Occipital lobe (tissue), 1 donor: ENCODE measurements at regions not wholly inside any gene's neighbourhood (a gene's known extent, or its start where the extent isn't known, plus 50 kb on each side); places are given as distances from the start of the nearest gene placed in this dataset.

ENCODE experiments used
- DNase-seq: peaks from one replicate; lab custom pipeline; 2025; lab: John Stamatoyannopoulos, UW

GRCh38 chr22:48851933-48852549 is 975.6 kb downstream of the BRD1 start:
- no peak for DNase-seq

GRCh38 chr22:48850658-48851287 is 976.9 kb downstream of the BRD1 start:
- no peak for DNase-seq

- DNase-seq: no peak
Observed at GRCh38 chr22:48849963-48850657, 977.6 kb downstream of the BRD1 start.

- no peak for DNase-seq
Observed at GRCh38 chr22:48849219-48849912, 978.3 kb downstream of the BRD1 start.

- no peak for DNase-seq
Observed at GRCh38 chr22:48846200-48846599, 981.5 kb downstream of the BRD1 start.

- no peak for DNase-seq
Observed at GRCh38 chr22:48845356-48845936, 982.2 kb downstream of the BRD1 start.

- no peak for DNase-seq
Observed at GRCh38 chr22:48844056-48844675, 983.5 kb downstream of the BRD1 start.

GRCh38 chr22:48843640-48844039 is 984.0 kb downstream of the BRD1 start:
- no peak for DNase-seq

GRCh38 chr22:48842976-48843375 is 984.7 kb downstream of the BRD1 start:
- no peak for DNase-seq

- no peak for DNase-seq
Observed at GRCh38 chr22:48842583-48842945, 985.1 kb downstream of the BRD1 start.

GRCh38 chr22:48841881-48842582 is 985.6 kb downstream of the BRD1 start:
- DNase-seq: no peak

GRCh38 chr22:48840112-48840949 is 987.3 kb downstream of the BRD1 start:
- no peak for DNase-seq

GRCh38 chr22:48838846-48839730 is 988.6 kb downstream of the BRD1 start:
- DNase-seq: no peak

- DNase-seq: no peak
Observed at GRCh38 chr22:48838376-48838775, 989.3 kb downstream of the BRD1 start.

- no peak for DNase-seq
Observed at GRCh38 chr22:48837341-48837935, 990.2 kb downstream of the BRD1 start.

- DNase-seq: no peak
Observed at GRCh38 chr22:48836673-48837340, 990.9 kb downstream of the BRD1 start.

- DNase-seq: no peak
Observed at GRCh38 chr22:48835857-48836672, 991.6 kb downstream of the BRD1 start.
